ENCODE measurements at regions not wholly inside any gene's neighbourhood (a gene's known extent, or its start where the extent isn't known, plus 50 kb on each side); places are given as distances from the start of the nearest gene placed in this dataset.

DNA sequence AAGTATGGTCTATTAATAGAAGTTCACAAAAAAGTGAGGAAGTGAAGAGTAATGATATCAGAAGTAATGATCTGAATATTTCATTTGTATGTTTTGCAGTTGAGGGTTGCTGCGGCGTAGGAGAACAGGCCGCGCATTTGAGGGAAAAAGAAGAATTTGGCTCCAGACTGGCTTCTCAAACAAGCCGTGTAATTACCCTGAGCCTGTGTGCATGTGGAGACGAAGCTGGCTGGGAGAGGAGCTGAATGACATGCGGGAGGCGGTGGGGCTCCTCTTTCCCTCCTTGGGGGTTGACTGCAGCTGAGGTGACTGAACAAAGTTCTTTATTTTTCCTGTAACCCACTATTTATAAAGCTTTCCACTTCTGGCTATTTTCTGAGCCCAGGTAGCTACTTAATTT, 115.5 kb upstream of the AFDN start:
- no peak for DNase-seq

DNA sequence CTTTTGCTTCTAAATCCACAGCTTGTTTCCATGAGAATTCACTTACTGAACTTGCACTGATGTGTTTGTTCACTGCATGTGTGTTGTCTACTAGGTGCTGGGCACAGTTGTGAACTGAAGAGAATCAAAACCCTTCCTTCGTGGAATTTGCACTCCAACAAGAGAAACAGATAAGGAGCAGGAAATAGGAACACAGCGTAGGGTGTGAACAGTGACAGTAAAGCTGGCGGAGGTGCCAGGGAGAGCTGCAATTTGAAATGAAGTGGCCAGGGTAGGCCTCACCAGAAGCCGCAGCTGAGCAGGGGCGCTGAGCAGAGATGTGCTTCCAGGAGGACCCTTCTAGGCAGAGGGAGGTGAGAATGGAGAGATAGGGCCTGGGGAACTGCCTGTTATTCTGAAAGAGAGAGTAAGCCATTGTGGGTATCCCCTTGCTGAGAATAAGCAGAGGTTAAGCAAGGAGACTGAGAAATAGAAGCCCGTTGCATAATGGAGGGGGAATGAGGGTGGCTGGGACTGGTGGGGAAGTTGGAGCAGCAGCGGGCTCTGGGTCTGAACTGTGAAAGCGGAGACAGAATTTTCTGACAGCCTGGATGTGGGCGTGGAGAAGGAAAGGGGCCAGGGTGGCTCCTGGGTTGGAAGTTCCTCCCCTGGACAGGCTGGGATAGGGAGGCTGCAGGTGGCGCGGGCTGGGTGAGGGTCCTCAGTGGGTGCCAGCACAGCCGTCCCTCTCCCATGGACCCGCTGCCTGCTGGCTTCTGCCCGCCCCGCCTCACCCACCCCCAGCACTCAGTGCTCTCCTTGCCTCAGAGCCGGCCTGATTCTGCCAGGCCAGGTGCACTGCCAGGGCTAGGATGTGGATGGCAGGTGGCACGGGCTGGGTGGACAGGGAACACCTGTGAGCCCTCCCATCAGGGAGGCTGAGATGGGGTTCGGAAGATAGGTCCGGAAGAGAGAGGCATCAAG, 114.7 kb upstream of the AFDN start:
- DNase-seq, result no peak

DNA sequence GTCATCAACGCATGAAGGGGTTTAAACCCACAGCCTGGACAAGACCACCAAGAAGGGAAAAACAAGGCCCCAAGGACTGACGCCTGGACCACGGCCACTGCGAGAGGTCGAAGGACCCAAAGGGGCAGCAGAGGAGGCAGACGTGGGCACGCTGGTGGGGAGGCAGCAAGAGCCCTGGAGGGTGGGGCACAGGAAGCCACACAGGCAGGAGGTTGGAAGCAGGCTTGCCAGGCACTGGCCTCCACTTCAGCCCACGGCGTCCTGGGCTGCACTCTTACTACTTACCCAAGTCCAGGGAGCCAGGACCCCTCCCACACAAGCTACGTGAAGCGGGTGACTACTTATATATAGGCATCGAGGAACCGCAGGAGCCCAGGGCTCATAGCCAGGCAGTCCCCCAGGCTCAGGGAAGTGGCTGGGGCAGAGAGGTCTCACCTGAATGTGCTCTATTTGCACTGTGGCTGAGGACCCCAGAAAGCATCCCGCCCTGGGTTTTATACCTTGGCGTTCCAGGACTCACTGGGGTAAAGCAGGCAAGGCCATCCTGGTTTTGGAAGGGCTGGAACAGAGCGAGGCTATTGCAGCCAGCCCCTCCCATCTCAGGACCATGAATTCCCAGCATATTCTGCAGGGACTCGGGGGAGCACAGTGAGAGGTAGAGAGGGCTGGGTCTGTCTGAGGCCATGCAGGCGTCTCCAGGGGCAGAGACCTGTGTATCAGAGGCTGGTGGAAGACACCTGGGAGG, 113.8 kb upstream of the AFDN start:
- DNase-seq, result no peak

DNA sequence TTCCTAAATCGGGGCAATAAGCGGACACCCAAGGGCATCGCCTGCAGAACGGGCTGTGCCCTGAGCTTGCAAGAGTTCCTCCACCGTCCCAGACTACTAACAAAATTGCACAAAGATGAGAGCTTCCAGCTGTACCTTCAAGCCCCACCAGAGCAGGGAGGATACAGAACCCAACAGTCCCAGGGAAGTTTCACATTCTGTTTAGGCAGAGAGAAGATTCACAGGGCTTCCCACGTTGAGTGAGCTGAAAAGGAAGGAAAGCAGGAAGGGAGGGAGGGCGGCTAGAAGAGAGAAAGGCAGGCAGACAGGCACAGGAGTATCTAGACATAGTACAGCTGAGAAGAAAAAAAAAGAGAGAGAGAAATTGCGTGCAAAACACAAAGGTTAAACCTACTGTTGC, 112.6 kb upstream of the AFDN start:
- no peak for DNase-seq

DNA sequence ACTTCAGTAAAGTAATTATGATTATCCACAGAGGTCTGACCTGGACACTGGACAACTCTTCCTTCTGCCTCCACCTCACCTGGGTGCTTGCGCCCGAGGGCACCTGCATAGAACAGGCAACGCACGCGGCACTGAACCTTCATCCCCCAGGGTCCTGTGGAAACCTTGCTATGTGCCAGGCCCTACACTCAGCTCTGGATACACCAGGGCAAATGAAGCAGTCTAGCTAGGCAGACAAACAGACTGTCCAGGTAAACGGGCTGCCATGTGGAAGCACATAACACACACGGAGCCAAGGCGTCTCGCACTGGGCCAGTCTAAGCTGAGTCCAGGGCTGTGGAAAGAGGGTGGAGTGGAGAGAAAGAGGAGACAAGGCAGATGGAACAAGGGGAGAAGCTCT, 109.3 kb upstream of the AFDN start:
- no peak for DNase-seq

DNA sequence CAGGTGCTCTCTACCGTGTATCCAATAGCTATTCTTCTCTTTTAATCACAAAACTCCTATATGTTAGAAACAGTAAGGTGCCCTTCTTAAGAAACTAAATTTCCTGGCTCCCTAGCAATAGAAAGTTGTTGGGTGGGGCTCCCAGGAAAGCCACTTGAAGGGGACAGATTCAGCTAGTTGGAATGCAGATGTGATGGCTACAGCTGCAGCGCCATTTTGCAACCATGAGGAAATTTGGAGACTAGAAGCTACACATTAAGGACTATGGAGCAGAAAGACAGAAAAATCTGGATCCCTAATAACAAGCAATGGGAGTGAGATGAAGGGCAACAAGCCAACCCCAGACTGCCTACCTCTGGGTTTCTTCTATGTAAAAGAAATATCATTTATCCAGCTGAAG, 108.8 kb upstream of the AFDN start:
- no peak for DNase-seq

DNA sequence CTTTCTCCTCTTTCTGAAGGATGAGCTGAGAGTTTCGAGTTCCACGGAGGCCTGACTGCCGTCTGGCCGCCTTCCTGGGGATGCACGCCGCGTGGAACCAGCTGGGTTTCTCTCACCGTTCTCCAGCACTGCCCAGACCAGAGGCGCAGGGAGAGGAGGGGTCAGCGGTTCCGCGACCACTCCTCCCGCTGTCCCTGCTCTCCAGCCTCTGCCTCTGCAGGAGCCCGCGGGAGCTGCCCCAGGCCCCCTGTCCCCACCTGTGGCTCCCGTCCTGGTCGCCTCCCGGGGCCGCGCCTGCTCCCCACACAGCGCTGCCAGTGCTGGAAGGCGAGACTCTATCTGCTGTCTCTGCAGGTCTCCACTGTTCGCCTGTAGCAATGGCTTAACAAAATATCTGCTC, 106.8 kb upstream of the AFDN start:
- DNase-seq, result no peak

DNA sequence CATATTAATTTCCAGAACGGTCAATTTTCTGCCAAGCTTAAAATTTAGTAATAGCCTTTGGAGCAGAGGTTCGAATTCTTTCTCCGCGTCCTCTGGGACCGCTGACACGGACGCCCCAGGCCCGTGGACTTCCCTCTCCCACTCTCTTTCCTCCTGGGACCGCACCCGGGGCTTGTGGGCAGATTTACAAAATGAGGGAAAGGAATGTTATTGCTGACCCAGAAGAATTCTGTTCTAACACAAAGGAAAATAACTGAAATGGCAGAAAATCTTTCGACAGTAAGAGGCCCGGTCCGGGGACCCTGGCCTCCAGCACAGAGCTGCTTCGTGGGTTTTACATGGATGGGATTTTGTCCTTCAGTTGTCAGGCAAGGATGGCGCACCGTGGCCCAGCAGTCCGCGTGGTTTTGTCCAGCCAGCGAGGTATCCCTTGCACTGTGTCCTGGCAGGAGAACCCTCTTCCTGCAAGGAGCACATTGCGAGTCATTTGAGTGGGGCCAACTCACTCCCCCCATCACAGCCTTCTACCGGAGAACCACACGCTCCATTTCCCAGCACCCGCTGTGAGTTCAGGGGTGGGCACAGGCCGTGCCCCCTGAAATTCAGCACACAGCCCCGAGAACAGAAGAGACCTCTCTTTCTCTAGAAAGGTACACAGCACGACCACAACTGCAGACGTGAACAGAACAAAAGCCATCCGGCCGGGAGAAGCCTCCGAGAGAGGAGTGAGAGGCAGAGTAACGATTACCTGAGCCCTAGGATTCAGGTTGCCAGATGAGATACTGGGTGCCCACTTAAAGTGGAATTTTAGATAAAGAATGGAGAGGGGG, 106.0 kb upstream of the AFDN start:
- no peak for DNase-seq

DNA sequence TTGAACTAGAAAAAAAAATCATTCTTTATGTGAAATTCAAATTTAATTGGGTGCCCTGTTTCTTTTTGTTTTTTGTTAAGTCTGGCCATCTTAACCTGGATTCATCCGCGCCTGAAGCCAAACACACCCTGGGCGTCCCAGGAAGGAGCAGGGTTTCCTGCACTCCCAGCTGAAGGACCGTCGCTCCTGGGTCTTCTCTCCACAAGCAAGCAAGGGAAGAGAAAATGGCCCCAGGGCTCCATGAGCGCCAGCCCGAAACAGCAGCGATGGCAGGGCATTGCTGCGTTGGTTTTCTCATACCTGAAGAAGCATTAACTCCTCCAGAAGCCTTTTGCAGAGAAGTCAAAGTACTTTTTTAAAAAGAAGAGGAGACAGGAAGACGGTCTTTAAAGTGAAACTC, 105.4 kb upstream of the AFDN start:
- no peak for DNase-seq

DNA sequence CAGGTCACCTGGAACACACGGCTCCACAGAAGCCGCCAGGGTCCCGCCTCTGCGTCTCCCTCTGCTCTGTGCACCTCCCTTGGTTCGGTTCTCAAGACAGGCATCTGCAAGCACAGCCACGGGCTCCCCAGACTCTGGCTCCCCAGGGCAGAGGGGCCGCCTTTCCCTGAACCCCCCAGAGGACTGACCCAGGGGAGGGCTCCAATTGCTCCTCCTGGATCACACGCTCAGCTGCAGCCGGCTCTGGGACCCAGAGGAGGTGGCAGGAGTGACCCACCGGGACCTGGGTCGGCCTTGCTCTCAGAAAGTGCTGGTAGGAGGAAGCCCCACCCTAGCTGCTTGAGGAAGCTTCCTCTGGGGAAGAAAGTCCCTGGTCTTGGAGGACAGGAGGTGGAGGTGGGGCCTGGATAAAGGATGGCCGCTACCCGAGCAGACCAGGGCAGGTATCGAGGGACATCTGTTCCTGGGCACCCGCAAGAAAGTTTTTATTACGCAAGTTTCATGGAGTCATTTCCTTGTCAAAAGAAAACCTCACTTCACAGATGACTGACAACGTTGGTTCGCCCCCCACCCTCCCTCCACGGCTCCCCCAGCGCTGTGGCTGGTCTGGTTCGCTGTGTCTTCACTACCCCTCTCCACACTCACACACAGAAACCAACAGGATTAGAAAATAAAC, 103.9 kb upstream of the AFDN start:
- no peak for DNase-seq

DNA sequence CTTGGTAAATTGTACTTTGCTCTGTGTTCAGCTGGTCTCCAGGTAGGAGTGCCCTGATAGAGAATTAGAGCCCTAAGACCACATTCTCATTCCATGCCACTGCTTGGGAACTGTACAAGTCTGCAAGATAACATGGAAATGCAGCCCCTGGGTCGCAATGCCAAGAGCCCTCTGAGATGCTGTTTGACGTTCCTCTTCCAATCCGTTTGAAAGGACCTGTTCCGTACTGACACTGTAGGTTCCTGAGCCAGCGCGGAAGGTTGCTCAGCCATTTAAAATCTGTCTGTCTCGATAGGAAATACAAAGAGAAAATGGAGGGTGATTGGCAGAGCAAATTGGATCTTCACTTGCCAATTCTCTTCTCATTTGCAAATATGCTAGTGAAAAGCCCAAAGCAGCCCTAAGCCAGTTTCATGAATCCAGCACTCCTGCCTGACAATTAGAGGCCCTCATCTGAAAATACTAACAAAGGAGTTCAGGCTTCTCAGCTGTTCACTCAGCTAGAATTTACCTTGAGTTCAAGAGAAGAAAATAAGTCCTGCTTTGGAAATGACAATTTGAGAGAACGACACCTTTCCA, 100.6 kb upstream of the AFDN start:
- DNase-seq, result no peak

DNA sequence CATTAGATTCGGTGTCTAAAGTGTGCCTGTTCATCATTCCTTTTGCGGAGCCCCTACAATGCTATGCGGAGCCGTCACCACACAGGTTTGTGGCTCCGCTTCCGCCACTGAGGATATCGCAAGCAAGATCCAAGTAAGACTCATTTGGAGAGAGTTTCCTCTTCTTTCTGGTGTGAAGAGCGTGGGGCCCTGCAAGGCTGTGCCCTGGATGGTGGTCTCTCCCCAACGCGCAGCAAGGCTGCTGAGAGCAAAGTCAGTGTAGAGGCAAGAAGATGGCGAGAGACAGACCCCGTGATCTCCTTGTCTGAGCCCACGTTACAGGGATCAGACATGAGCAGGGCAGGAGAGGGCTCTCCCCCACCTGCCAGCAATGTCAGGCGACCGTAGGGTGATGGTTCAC, 96.3 kb upstream of the AFDN start:
- DNase-seq, result no peak

DNA sequence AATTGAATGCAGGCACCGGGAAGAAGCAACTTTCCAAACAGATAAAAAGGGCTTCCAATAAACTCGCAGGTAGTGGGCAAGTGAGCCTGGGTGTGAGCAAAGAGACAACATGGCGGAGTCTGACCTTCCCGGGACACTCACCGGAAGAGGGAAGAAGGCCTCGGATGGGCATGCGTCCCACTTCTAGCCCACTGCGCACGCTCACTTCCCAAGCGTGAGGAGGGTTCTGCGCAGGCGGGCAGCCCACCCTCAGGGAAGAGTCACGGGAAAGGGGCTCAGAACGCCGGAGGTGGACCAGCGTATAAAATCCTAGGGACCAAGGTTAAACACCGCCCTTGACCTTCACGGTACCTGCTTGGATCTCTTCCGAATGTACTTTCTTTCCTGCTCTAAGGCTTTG, 95.5 kb upstream of the AFDN start:
- DNase-seq, result no peak

DNA sequence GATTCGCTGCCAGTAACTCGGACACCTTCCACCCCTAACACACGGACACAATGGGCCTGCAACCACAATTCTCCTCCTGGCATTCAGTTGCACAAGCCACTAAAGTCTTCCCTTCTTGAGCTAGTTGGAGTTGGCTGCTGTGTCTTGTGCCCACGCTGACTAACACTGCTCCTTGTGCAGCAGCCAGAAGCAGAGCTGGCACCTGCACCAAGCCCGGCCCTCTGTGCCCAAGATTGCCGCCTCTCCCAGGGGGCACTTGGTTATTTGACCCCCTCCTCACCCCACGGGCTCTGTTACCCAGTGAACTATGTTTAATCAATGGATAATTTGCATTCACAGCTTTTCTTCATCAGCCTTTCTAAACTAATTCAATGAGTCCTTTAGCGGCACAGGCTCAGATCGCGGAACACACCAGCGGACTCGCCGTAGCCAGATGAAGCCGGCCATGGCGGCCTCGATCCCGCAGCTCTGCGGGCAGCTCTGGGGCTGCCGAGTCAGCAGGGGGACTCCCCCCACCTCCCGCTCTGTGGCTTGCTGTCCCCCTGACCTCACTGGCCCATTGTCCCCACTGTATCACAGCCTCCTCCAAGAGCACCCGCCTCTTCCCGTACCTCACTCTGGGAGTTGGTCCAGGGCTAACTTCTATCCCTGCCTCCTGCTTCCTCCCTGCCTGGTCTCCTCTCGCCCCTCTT, 94.8 kb upstream of the AFDN start:
- no peak for DNase-seq

DNA sequence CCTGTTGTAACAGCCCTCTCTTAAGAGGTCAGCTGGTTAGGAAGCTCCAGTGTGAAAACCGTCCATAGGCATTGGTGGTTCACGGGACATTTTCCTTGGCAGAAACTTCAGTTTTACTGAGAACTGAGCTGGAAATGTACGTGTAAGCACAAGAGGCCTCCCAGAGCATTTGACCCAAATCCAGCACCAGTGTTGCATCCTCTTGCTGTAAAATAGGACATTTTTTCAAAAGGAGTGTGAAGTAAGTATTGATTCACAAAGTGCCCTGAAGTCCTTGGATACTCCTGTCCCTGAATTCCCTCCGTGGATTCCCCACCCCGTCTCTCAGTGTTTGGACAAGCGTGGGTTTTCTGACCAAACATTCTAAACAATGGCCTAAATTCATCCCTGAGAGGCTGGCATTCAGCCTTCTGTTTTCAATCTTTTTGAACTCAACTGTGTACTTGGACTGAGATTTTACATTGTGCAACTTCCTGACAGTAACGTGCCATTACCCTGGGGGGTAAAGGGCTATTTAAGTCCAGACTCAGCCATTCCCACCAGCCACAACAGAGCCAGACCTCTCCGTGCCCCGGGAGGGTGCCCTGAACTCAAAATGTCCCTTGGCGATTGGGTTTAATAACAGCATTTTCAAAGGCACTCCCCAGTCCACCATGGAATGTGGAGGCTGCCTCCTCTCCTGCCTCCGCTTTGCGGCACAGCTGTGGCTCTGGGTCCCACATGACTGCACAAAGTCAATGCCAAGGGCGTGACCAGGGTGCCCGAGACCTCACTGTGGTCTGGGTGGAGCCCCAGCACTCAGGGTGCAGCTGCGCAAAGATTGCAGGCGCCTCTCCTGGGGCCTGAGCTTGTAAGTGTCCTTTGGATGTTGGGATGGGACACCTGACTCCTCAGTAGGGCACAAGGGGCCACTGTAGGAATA, 92.7 kb upstream of the AFDN start:
- DNase-seq, result no peak

DNA sequence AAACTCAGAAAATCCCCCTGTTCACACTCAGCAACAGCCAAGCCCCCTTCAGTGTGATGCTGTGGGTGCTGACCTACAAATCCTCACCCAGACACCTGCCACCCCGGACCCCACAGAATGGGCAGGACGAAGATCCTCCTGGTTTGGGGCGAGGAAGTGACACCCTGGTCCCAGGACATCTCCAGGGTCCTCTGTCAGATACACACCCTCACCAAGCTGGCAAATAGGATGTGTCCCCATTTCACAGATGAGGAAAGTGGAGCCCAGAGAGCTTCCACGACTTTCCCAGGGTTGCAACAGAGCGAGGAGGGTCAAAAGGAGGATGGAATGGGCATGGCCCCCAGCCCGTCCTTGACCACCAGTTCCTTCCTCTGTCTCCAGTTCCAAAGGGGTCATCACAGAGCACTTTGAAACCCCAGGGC, 92.0 kb upstream of the AFDN start:
- DNase-seq, result no peak

DNA sequence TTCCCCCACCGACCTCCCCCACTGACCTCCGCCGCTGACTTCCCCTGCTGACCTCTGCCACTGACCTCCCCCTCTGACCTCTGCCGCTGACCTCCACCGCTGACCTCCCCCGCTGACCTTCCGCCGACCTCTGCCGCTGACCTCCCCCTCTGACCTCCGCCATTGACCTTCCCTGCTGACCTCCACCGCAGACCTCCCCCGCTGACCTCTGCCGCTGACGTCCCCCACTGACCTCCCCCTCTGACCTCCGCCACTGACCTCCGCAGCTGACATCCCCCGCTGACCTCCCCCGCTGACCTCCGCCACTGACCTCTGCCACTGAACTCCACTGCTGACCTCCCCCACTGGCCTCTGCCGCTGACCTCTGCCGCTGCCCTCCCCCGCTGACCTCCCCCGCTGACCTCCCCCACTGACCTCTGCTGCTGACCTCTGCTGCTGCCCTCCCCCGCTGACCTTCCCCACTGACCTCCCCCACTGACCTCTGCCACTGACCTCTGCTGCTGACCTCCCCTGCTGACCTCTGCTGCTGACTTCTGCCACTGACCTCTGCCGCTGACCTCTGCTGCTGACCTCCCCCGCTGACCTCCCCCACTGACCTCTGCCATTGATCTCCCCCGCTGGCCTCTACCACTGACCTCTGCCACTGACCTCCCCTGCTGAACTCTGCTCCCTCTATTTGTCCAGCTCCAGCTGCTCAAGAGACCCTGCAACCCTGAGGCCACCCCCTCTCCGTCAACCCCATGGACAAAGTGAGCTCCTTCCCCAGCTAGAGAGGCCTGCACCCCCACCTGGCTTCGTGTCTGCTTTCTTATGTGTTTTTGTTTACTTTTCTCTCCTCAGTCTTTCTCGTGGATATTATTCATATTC, 91.4 kb upstream of the AFDN start:
- no peak for DNase-seq

DNA sequence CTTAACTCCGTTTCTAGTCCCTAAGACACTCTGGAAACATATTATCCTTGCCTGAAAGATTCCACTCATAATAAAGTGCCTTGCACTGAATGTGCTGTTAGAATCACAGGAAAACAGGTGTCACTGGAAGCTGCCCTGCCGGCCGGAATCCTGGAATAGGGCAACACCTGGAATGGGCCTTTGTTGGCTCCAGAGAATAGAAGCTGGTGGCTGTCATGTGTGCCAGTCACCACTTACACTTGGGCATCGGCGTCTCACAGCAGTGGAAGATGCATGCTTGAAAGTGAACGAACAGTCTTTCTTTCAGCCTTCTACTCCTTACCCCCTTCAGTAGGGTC, 90.8 kb upstream of the AFDN start:
- DNase-seq, result no peak

DNA sequence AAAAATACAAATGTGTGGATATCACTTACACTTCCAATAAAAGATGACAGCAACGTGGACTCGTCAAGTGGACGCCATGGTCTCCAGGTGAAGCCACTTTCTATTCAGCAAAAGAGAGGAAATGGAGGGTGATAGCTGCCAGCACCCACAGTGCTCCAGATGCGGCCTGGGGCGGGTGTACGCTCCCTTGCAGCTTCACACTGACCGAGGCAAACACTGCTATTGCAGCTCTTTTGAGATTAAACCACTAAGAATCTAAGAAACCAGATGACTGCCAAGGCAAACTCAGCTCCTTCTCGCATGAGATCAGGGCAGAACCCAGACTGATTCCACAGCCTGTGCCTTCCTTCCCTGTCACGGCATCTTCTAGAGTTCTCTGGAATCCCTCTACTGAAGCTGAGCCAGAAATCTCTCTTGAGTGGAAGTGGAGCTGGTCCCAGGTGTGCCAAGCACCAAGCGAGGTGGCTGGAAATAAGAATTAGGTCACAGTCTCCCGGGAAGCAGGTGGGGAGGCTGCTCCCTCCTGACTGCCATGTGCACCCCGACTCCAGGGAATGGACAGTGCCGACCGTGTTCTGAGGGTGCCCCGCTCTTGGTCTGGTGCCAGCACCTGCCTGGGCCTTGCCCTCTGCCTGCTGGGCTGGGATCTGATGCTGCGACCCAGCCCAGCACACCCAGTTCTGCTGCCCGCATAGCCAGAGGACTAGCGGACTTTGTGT, 90.1 kb upstream of the AFDN start:
- DNase-seq, result no peak

All from CD4-positive, alpha-beta T cell treated with Interleukin-4 for 1 hour (primary cell).